Esophagus squamous epithelium (tissue), 5 donors: ENCODE measurements at regions not wholly inside any gene's neighbourhood (a gene's known extent, or its start where the extent isn't known, plus 50 kb on each side); places are given as distances from the start of the nearest gene placed in this dataset.

Experiments
- DNase-seq: peaks from one replicate; lab custom pipeline; 2025; lab: John Stamatoyannopoulos, UW
- H3K27ac ChIP-seq, 4 donors: fragments of 200-600 bp; sonication (generic); one replicate each; pipeline ENCODE4 v1.5.1; 2016 to 2019; ENCODE audit warnings: mild to moderate bottlenecking in 1 of 4
- H3K27me3 ChIP-seq, 4 donors: fragments of 200-600 bp; sonication (generic); 1 replicate in 3 of 4; 2 replicates in 1 of 4; pipeline versions ENCODE4 v1.5.1 to v1.6.0; 2017 to 2021; ENCODE audit warnings: antibody characterized with exemption in 1 of 4
- H3K36me3 ChIP-seq, 3 donors: fragments of 200-600 bp; sonication (generic); one replicate each; pipeline ENCODE4 v1.5.1; 2016 to 2019
- H3K4me1 ChIP-seq, 3 donors: fragments of 200-600 bp; sonication (generic); one replicate each; pipeline ENCODE4 v1.5.1; 2017 to 2019
- H3K4me3 ChIP-seq, 4 donors: fragments of 200-600 bp; sonication (generic); 1 replicate in 3 of 4; 2 replicates in 1 of 4; pipeline ENCODE4 v1.5.1; 2016 to 2019; ENCODE audit warnings: mild to moderate bottlenecking in 2 of 4, moderate library complexity in 1 of 4
- H3K9me3 ChIP-seq, 3 donors: fragments of 200-600 bp; sonication (generic); one replicate each; pipeline ENCODE4 v1.5.1; 2016 to 2019
- CTCF ChIP-seq, 6 experiments: fragments of 450-650 bp in 4 of 6; fragments of 200-600 bp in 2 of 6; sonication (generic) in 2 of 6; IDR thresholded peaks; one replicate each; pipeline ENCODE4 v1.5.1; 2016 to 2019; ENCODE audit warnings: antibody characterized with exemption in 6 of 6, mild to moderate bottlenecking in 4 of 6, moderate library complexity in 4 of 6
- POLR2A ChIP-seq, 4 donors: fragments of 450-650 bp; IDR thresholded peaks; one replicate each; pipeline ENCODE4 v1.6.1; 2017; ENCODE audit warnings: antibody characterized with exemption in 4 of 4, mild to moderate bottlenecking in 4 of 4, moderate library complexity in 3 of 4
- WGBS, 2 donors: methylation state at CpG; one replicate each; pipeline ENCODE4 v1.1.5; 2018; 5-methylcytosine and 5-hydroxymethylcytosine counted together
- intact Hi-C: fragments of 100-400 bp; cut with DNase I; formaldehyde crosslinking; loops from one replicate; pipeline ENCODE4 v1.15.0; 2022
- donor health status: DM: yes; HTN: yes; CAD: no.

- no peaks in the 10 kb centered on the region for H3K9me3 ChIP-seq
- TF ChIP-seq CTCF (IDR thresholded peaks at IDR 0.05) (no peak), POLR2A (IDR thresholded peaks at IDR 0.05) (no peak)
- H3K36me3 ChIP-seq = no peaks in the 10 kb centered on the region
- WGBS, 2 donors = 57 to 77% methylated on average over 4 of the region's 4 CpGs
- no peaks in the 10 kb centered on the region for H3K27me3 ChIP-seq
- no peak overlapping the region for H3K4me3 ChIP-seq
- no peaks in the 10 kb centered on the region for H3K4me1 ChIP-seq
- intact Hi-C loops = no loop called here
- DNase-seq = no peak
- H3K27ac ChIP-seq = no peak overlapping the region
Observed at GRCh38 chr5:123868881-123869280, 356.9 kb downstream of the CSNK1G3 start.

GRCh38 chr5:123868267-123868666 lies 356.3 kb downstream of the CSNK1G3 start:
- intact Hi-C loops = no loop called here
- H3K36me3 ChIP-seq = no peaks in the 10 kb centered on the region
- TF ChIP-seq POLR2A (IDR thresholded peaks at IDR 0.05) (no peak), CTCF (IDR thresholded peaks at IDR 0.05) (no peak)

GRCh38 chr5:123865641-123866040 lies 353.7 kb downstream of the CSNK1G3 start:
- WGBS, 2 donors = 91% methylated on average over 8 of the region's 8 CpGs
- no peaks in the 10 kb centered on the region for H3K4me1 ChIP-seq
- intact Hi-C loops = no loop called here

More at GRCh38 chr5:123868267-123868666, 356.3 kb downstream of the CSNK1G3 start:
- Histone ChIP-seq H3K27ac (no peak overlapping the region), H3K9me3 (no peaks in the 10 kb centered on the region), H3K27me3 (no peaks in the 10 kb centered on the region), H3K4me3 (no peak overlapping the region), H3K4me1 (no peaks in the 10 kb centered on the region)
- no peak for DNase-seq

GRCh38 chr5:123864578-123864977 lies 352.6 kb downstream of the CSNK1G3 start:
- WGBS, 2 donors = 92 to 100% methylated on average over 1 of the region's 1 CpG

More at GRCh38 chr5:123865641-123866040, 353.7 kb downstream of the CSNK1G3 start:
- no peak for DNase-seq
- Histone ChIP-seq H3K27ac (no peak overlapping the region), H3K9me3 (no peaks in the 10 kb centered on the region), H3K4me3 (no peak overlapping the region), H3K36me3 (no peaks in the 10 kb centered on the region), H3K27me3 (no peaks in the 10 kb centered on the region)
- TF ChIP-seq POLR2A (IDR thresholded peaks at IDR 0.05) = no peak
- TF ChIP-seq CTCF (IDR thresholded peaks at IDR 0.05) = no peak

GRCh38 chr5:123858938-123859337 lies 347.0 kb downstream of the CSNK1G3 start:
- Histone ChIP-seq H3K4me1 (no peaks in the 10 kb centered on the region), H3K27me3 (no peaks in the 10 kb centered on the region), H3K4me3 (no peak overlapping the region), H3K27ac (no peak overlapping the region), H3K36me3 (no peaks in the 10 kb centered on the region), H3K9me3 (no peaks in the 10 kb centered on the region)
- DNase-seq = no peak
- no peak for TF ChIP-seq POLR2A (IDR thresholded peaks at IDR 0.05)
- no peak for TF ChIP-seq CTCF (IDR thresholded peaks at IDR 0.05)
- intact Hi-C loops = no loop called here
- WGBS, 2 donors = 71 to 80% methylated on average over 1 of the region's 1 CpG

More at GRCh38 chr5:123864578-123864977, 352.6 kb downstream of the CSNK1G3 start:
- no peak for DNase-seq
- intact Hi-C loops = no loop called here
- Histone ChIP-seq H3K27ac (no peak overlapping the region), H3K9me3 (no peaks in the 10 kb centered on the region), H3K27me3 (no peaks in the 10 kb centered on the region), H3K36me3 (no peaks in the 10 kb centered on the region), H3K4me3 (no peak overlapping the region), H3K4me1 (no peaks in the 10 kb centered on the region)
- TF ChIP-seq POLR2A (IDR thresholded peaks at IDR 0.05) (no peak), CTCF (IDR thresholded peaks at IDR 0.05) (no peak)
